Natural killer cell (primary cell): ENCODE measurements at regions not wholly inside any gene's neighbourhood (a gene's known extent, or its start where the extent isn't known, plus 50 kb on each side); places are given as distances from the start of the nearest gene placed in this dataset.

ENCODE experiments used
- ATAC-seq, 3 donors: fragments of 150-1000 bp in 2 of 3; fragments of 200-7000 bp in 1 of 3; cut with Tn5 transposase; 1 replicate in 1 of 3; 2 replicates in 2 of 3; pipeline ENCODE4 v1.10.0; 2021; ENCODE audit warnings: mild to moderate bottlenecking in 2 of 3, moderate library complexity in 2 of 3
- DNase-seq, 2 donors: peaks; one replicate each; pipeline versions ENCODE4 v3.0.0 to v3.0.0-alpha.2; 2013 to 2021; ENCODE audit warnings: mixed read lengths in 1 of 2
- H3K27ac ChIP-seq: one replicate; pipeline ENCODE4 v1.5.1; 2013; ENCODE audit warnings: mild to moderate bottlenecking, low read length
- H3K27me3 ChIP-seq: one replicate; pipeline ENCODE4 v1.6.1; 2013; ENCODE audit warnings: low read length; ENCODE audit not compliant: control insufficient read depth, insufficient read depth
- H3K36me3 ChIP-seq: one replicate; pipeline ENCODE4 v1.6.1; 2013; ENCODE audit warnings: low read length; ENCODE audit not compliant: control insufficient read depth, insufficient read depth
- H3K4me1 ChIP-seq: one replicate; pipeline ENCODE4 v1.6.1; 2013; ENCODE audit warnings: low read length; ENCODE audit not compliant: control insufficient read depth, insufficient read depth
- H3K4me3 ChIP-seq: one replicate; pipeline ENCODE4 v1.5.1; 2013; ENCODE audit warnings: low read length
- H3K9me3 ChIP-seq: one replicate; pipeline ENCODE4 v1.6.1; 2013; ENCODE audit warnings: low read length; ENCODE audit not compliant: control insufficient read depth, insufficient read depth
- H3K27ac Mint-ChIP-seq, 2 donors: one replicate each; pipeline ENCODE4 v1.8.0; 2022; ENCODE audit warnings: mild to moderate bottlenecking in 2 of 2, mixed read lengths in 2 of 2, moderate library complexity in 1 of 2
- H3K27me3 Mint-ChIP-seq, 2 donors: one replicate each; pipeline ENCODE4 v1.8.0; 2022; ENCODE audit warnings: low read depth in 2 of 2, mixed read lengths in 2 of 2
- H3K36me3 Mint-ChIP-seq: one replicate; pipeline ENCODE4 v1.8.0; 2022; ENCODE audit warnings: mixed read lengths
- H3K4me1 Mint-ChIP-seq, 2 donors: one replicate each; pipeline ENCODE4 v1.8.0; 2022; ENCODE audit warnings: mixed read lengths in 2 of 2
- H3K4me3 Mint-ChIP-seq: one replicate; pipeline ENCODE4 v1.8.0; 2022; ENCODE audit warnings: mild to moderate bottlenecking, moderate library complexity, mixed read lengths
- H3K9me3 Mint-ChIP-seq, 2 donors: one replicate each; pipeline ENCODE4 v1.8.0; 2022; ENCODE audit warnings: mixed read lengths in 2 of 2
- CTCF ChIP-seq: fragments of 200-600 bp; IDR thresholded peaks from one replicate; pipeline ENCODE4 v1.8.0; 2022; ENCODE audit warnings: antibody characterized with exemption
- WGBS: methylation state at CpG from one replicate; pipeline ENCODE4 v1.1.7; 2013; ENCODE audit warnings: missing lambda C conversion rate; ENCODE audit not compliant: insufficient coverage; 5-methylcytosine and 5-hydroxymethylcytosine counted together
- intact Hi-C: fragments of 100-400 bp; cut with micrococcal nuclease; formaldehyde crosslinking; loops from one replicate; pipeline ENCODE4 v1.14.2; 2022

GRCh38 chr1:168640836-168641235, 64.4 kb downstream of the XCL1 start:
- peaks cover 8 to 11% of the 10 kb centered on the region in 2 donors for H3K27me3 Mint-ChIP-seq

GRCh38 chr1:168643152-168643551, 66.7 kb downstream of the XCL1 start:
- WGBS, result 91% methylated on average over 2 of the region's 2 CpGs
- Mint-ChIP-seq H3K27me3 (peaks cover 0 to 5% of the 10 kb centered on the region in 2 donors), H3K27ac (no peak overlapping the region), H3K36me3 (no peaks in the 10 kb centered on the region), H3K4me3 (no peak overlapping the region), H3K9me3 (no peaks in the 10 kb centered on the region), H3K4me1 (no peaks in the 10 kb centered on the region)
- ATAC-seq, result no peak
- no peaks in the 10 kb centered on the region for H3K4me1 ChIP-seq
- no peak overlapping the region for H3K4me3 ChIP-seq
- no peaks in the 10 kb centered on the region for H3K27me3 ChIP-seq
- H3K9me3 ChIP-seq, result no peaks in the 10 kb centered on the region
- DNase-seq, result no peak
- intact Hi-C loops, result no loop called here
- no peak overlapping the region for H3K27ac ChIP-seq
- H3K36me3 ChIP-seq, result no peaks in the 10 kb centered on the region
- TF ChIP-seq CTCF, result no peak

More at GRCh38 chr1:168640836-168641235, 64.4 kb downstream of the XCL1 start:
- DNase-seq, result no peak
- intact Hi-C loops, result no loop called here
- no peak overlapping the region for H3K4me3 ChIP-seq
- H3K27ac Mint-ChIP-seq, result no peak overlapping the region
- 93% methylated on average over 3 of the region's 3 CpGs for WGBS
- no peaks in the 10 kb centered on the region for H3K36me3 Mint-ChIP-seq
- no peak overlapping the region for H3K4me3 Mint-ChIP-seq
- H3K4me1 Mint-ChIP-seq, result no peaks in the 10 kb centered on the region
- no peaks in the 10 kb centered on the region for H3K36me3 ChIP-seq
- no peaks in the 10 kb centered on the region for H3K27me3 ChIP-seq
- TF ChIP-seq CTCF, result no peak
- no peaks in the 10 kb centered on the region for H3K4me1 ChIP-seq
- no peaks in the 10 kb centered on the region for H3K9me3 Mint-ChIP-seq
- no peak for ATAC-seq
- H3K27ac ChIP-seq, result no peak overlapping the region
- no peaks in the 10 kb centered on the region for H3K9me3 ChIP-seq
